Spinal cord (tissue), 9 donors: ENCODE measurements at regions not wholly inside any gene's neighbourhood (a gene's known extent, or its start where the extent isn't known, plus 50 kb on each side); places are given as distances from the start of the nearest gene placed in this dataset.

Source experiments
- DNase-seq, 6 donors: peaks; one replicate each; pipeline versions ENCODE4 v3.0.0 to v3.0.0-alpha.2; 2013 to 2015; ENCODE audit warnings: low spot score in 6 of 6, low read depth in 4 of 6
- H3K27ac ChIP-seq: one replicate; pipeline ENCODE4 v1.5.1; 2013; ENCODE audit warnings: low read depth, low read length, control low read depth
- H3K27me3 ChIP-seq: one replicate; pipeline ENCODE4 v1.6.1; 2013; ENCODE audit warnings: low read length; ENCODE audit not compliant: control insufficient read depth, insufficient read depth
- H3K36me3 ChIP-seq: one replicate; pipeline ENCODE4 v1.6.1; 2013; ENCODE audit warnings: low read length; ENCODE audit not compliant: control insufficient read depth, insufficient read depth
- H3K4me1 ChIP-seq: one replicate; pipeline ENCODE4 v1.6.1; 2013; ENCODE audit warnings: low read length; ENCODE audit not compliant: control insufficient read depth, insufficient read depth
- H3K4me3 ChIP-seq: one replicate; pipeline ENCODE4 v1.5.1; 2013; ENCODE audit warnings: low read depth, low read length, control low read depth
- H3K9me3 ChIP-seq: one replicate; pipeline ENCODE4 v1.6.1; 2013; ENCODE audit warnings: low read length; ENCODE audit not compliant: control insufficient read depth, insufficient read depth
- WGBS: methylation state at CpG from one replicate; pipeline ENCODE4 v1.1.5; 2013; ENCODE audit warnings: missing lambda C conversion rate; ENCODE audit not compliant: insufficient coverage; 5-methylcytosine and 5-hydroxymethylcytosine counted together
- donor health status: healthy.

- no peak overlapping the region for H3K27ac ChIP-seq
- no peaks in the 10 kb centered on the region for H3K36me3 ChIP-seq
- H3K9me3 ChIP-seq = no peaks in the 10 kb centered on the region
- WGBS = 100% methylated on average over 2 of the region's 3 CpGs
- H3K4me3 ChIP-seq = no peak overlapping the region
- no peaks in the 10 kb centered on the region for H3K4me1 ChIP-seq
- H3K27me3 ChIP-seq = no peaks in the 10 kb centered on the region
- DNase-seq = no peak
Observed at GRCh38 chr2:188909036-188909435, 65.1 kb upstream of the COL3A1 start.

- no peaks in the 10 kb centered on the region for H3K4me1 ChIP-seq
- H3K9me3 ChIP-seq = no peaks in the 10 kb centered on the region
- DNase-seq = peak in 1 of 6 donors; percentile 8
- no peaks in the 10 kb centered on the region for H3K27me3 ChIP-seq
- no peak overlapping the region for H3K27ac ChIP-seq
- no peak overlapping the region for H3K4me3 ChIP-seq
- no peaks in the 10 kb centered on the region for H3K36me3 ChIP-seq
Observed at GRCh38 chr2:188916736-188917135, 57.4 kb upstream of the COL3A1 start.

DNA sequence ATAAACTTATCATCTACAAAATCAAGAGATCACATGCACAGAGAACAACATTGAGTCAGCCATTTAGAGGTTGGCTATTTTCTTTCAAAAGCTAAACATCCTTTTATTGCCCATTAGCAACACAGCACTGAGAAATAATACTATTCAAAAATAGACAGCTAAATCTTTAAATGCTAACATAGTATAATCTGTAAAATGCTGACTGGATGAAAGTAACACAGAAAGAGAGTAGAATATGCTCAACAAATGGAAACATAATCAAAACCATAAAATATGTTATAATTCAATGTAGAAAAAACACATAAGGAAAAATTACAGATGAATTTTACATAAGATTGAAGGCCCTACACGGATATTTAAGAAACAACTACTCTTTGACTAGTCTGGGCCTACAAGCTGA, 56.5 kb upstream of the COL3A1 start:
- H3K27ac ChIP-seq = no peak overlapping the region
- H3K4me3 ChIP-seq = no peak overlapping the region
- no peaks in the 10 kb centered on the region for H3K4me1 ChIP-seq
- WGBS = no CpG with 5 or more reads among the region's 1 CpG
- H3K36me3 ChIP-seq = no peaks in the 10 kb centered on the region
- H3K9me3 ChIP-seq = no peaks in the 10 kb centered on the region
- H3K27me3 ChIP-seq = no peaks in the 10 kb centered on the region
- no peak for DNase-seq

DNA sequence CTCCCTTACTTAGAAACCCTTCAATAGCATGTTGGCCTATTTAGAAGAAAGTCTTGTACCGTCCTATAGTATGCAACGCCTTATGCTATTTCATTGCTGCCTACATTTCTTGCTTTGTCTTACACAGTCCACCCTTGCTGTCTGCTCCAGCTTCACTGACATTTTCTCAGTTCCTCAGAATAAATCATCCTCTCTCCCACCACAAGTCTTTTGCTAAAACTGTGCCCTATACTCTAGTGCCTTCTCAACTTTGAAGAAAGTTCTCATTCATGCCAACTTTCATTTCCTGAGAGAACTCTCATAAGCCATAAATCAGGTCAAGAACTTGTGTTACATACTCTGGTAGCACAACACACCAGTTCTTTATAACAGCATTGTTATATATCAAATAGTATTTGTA, 54.3 kb upstream of the COL3A1 start:
- Histone ChIP-seq H3K9me3 (no peaks in the 10 kb centered on the region), H3K4me1 (no peaks in the 10 kb centered on the region), H3K4me3 (no peak overlapping the region), H3K36me3 (no peaks in the 10 kb centered on the region), H3K27me3 (no peaks in the 10 kb centered on the region), H3K27ac (no peak overlapping the region)
- no peak for DNase-seq
- 95% methylated on average over 2 of the region's 2 CpGs for WGBS

DNA sequence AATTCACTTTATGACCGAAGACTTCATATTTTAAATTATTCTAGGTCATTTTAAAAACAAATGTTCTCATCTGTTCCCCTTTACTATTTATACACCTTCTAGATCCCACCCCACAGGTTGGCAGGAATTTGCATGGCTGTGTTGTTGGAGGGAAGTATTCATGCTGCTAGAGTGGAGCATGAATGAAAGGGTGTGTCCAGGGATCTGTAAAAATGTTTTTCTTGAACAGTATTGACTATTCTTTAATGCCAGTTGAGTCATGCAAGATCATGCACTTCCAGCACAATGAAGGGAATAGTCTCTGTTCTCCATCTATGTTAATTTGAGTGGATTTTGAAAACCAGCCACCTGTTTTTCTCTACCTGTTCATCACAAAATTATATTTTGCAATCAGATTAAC, 52.0 kb upstream of the COL3A1 start:
- no peaks in the 10 kb centered on the region for H3K9me3 ChIP-seq
- H3K4me3 ChIP-seq = no peak overlapping the region
- no peak overlapping the region for H3K27ac ChIP-seq
- WGBS = no CpG with 5 or more reads among the region's 1 CpG
- no peak for DNase-seq
- H3K36me3 ChIP-seq = no peaks in the 10 kb centered on the region
- no peaks in the 10 kb centered on the region for H3K27me3 ChIP-seq
- H3K4me1 ChIP-seq = no peaks in the 10 kb centered on the region
